ENCODE measurements at regions not wholly inside any gene's neighbourhood (a gene's known extent, or its start where the extent isn't known, plus 50 kb on each side); places are given as distances from the start of the nearest gene placed in this dataset.

- no peak for TF ChIP-seq CTCF (IDR thresholded peaks at IDR 0.05)
- TF ChIP-seq CHD2 (IDR thresholded peaks at IDR 0.05; ENCODE audit: low read length, partially characterized antibody): no peak
- TF ChIP-seq EP300 (IDR thresholded peaks at IDR 0.05): no peak
- TF ChIP-seq POLR2AphosphoS2 (conservative IDR thresholded peaks at IDR 0.05; ENCODE audit: low read length): no peak
- no peak for TF ChIP-seq REST (IDR thresholded peaks at IDR 0.05)
- TF ChIP-seq, protein P1, sequence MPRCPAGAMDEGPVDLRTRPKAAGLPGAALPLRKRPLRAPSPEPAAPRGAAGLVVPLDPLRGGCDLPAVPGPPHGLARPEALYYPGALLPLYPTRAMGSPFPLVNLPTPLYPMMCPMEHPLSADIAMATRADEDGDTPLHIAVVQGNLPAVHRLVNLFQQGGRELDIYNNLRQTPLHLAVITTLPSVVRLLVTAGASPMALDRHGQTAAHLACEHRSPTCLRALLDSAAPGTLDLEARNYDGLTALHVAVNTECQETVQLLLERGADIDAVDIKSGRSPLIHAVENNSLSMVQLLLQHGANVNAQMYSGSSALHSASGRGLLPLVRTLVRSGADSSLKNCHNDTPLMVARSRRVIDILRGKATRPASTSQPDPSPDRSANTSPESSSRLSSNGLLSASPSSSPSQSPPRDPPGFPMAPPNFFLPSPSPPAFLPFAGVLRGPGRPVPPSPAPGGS (IDR thresholded peaks at IDR 0.05): no peak
- TF ChIP-seq MAFK (IDR thresholded peaks at IDR 0.05; ENCODE audit: partially characterized antibody): no peak
- TF ChIP-seq MAX (IDR thresholded peaks at IDR 0.05): no peak
- no peak for TF ChIP-seq BHLHE40 (IDR thresholded peaks at IDR 0.05; ENCODE audit: low read depth, low read length)
- TF ChIP-seq ZC3H11A (IDR thresholded peaks at IDR 0.05): no peak
- no peak for TF ChIP-seq POLR2A (IDR thresholded peaks at IDR 0.05; ENCODE audit: low read length)
These were observed 452.8 kb upstream of the MPDZ start for GRCh38 chr9:13732290-13732689.

All from A549 (cell line).